Mesothelial cell of epicardium (in vitro differentiated cells): ENCODE measurements at regions not wholly inside any gene's neighbourhood (a gene's known extent, or its start where the extent isn't known, plus 50 kb on each side); places are given as distances from the start of the nearest gene placed in this dataset.

ENCODE experiments used
- DNase-seq, 2 experiments: peaks; one replicate each; pipeline ENCODE4 v3.0.0; 2021; ENCODE audit warnings: low spot score in 2 of 2; ENCODE audit not compliant: unreplicated experiment in 2 of 2
- H3K27ac Mint-ChIP-seq: 2 replicates; pipeline ENCODE4 v1.8.0; 2021; ENCODE audit warnings: mixed read lengths
- H3K27me3 Mint-ChIP-seq: 2 replicates; pipeline ENCODE4 v1.8.0; 2021; ENCODE audit warnings: low read depth, mixed read lengths
- H3K36me3 Mint-ChIP-seq: 2 replicates; pipeline ENCODE4 v1.8.0; 2021; ENCODE audit warnings: mixed read lengths
- H3K4me1 Mint-ChIP-seq: 2 replicates; pipeline ENCODE4 v1.8.0; 2021; ENCODE audit warnings: mixed read lengths
- H3K4me3 Mint-ChIP-seq: 2 replicates; pipeline ENCODE4 v1.8.0; 2021; ENCODE audit warnings: mild to moderate bottlenecking, moderate library complexity, mixed read lengths
- H3K9me3 Mint-ChIP-seq: 2 replicates; pipeline ENCODE4 v1.8.0; 2021; ENCODE audit warnings: mixed read lengths
- TF ChIP-seq, protein P1 (sequence below): fragments of 200-600 bp; sonication (generic); IDR thresholded peaks from one replicate; pipeline ENCODE4 v1.5.0; 2021; ENCODE audit warnings: antibody characterized with exemption; ENCODE audit not compliant: unreplicated experiment

DNA sequence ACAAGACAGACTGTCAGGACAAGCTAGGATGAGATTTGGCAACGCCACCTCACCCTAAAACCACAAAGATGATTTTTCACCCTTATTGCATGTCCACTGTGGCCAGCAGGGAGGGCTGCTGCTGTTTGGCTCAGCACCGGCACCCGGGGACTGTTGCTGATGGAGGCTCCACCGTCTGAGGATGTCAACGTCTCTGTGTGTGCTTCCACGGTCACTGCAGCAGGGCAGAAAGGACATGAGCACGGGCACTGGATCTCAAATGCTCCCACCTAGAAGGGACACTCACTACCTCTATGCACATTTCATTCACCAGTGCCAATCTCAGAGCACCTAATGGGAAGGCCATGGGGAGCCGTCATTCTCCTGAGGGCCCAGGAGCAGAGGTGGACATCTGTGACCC is 599.6 kb downstream of the PTPRU start:
- Mint-ChIP-seq H3K27me3 (peaks cover 35% of the 10 kb centered on the region), H3K4me1 (no peaks in the 10 kb centered on the region), H3K36me3 (no peaks in the 10 kb centered on the region), H3K4me3 (no peak overlapping the region), H3K27ac (no peak overlapping the region), H3K9me3 (no peaks in the 10 kb centered on the region)
- DNase-seq: no peak
- TF ChIP-seq, protein P1, sequence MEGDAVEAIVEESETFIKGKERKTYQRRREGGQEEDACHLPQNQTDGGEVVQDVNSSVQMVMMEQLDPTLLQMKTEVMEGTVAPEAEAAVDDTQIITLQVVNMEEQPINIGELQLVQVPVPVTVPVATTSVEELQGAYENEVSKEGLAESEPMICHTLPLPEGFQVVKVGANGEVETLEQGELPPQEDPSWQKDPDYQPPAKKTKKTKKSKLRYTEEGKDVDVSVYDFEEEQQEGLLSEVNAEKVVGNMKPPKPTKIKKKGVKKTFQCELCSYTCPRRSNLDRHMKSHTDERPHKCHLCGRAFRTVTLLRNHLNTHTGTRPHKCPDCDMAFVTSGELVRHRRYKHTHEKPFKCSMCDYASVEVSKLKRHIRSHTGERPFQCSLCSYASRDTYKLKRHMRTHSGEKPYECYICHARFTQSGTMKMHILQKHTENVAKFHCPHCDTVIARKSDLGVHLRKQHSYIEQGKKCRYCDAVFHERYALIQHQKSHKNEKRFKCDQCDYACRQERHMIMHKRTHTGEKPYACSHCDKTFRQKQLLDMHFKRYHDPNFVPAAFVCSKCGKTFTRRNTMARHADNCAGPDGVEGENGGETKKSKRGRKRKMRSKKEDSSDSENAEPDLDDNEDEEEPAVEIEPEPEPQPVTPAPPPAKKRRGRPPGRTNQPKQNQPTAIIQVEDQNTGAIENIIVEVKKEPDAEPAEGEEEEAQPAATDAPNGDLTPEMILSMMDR: no peak

- Mint-ChIP-seq H3K27ac (no peak overlapping the region), H3K4me3 (no peak overlapping the region), H3K4me1 (no peaks in the 10 kb centered on the region), H3K36me3 (no peaks in the 10 kb centered on the region), H3K27me3 (peaks cover 37% of the 10 kb centered on the region), H3K9me3 (no peaks in the 10 kb centered on the region)
- TF ChIP-seq, protein P1: no peak
- no peak for DNase-seq
Observed at GRCh38 chr1:29835406-29835805, 599.1 kb downstream of the PTPRU start.

DNA sequence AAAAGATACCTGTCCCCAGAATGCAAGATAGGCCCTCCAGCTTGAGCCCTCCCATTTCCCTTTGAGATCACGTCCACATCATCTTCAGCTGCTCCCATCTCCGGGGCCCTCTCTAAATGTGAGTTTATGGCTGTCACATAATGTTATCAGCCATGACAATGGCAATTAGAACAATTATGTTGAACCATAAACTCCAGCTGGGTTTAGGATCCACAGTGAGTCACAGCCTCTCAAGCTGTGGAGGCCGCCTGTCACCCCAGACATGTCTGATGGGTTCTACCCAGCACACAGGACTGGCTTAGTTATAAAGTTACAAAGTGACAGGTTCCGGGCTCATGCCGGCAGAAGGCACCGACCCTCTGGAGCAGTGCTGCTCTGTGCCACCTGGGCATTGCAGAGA is 597.3 kb downstream of the PTPRU start:
- Mint-ChIP-seq H3K36me3 (no peaks in the 10 kb centered on the region), H3K27me3 (peaks cover 42% of the 10 kb centered on the region), H3K4me3 (no peak overlapping the region), H3K27ac (no peak overlapping the region), H3K9me3 (no peaks in the 10 kb centered on the region), H3K4me1 (no peaks in the 10 kb centered on the region)
- no peak for DNase-seq
- TF ChIP-seq, protein P1: no peak

DNA sequence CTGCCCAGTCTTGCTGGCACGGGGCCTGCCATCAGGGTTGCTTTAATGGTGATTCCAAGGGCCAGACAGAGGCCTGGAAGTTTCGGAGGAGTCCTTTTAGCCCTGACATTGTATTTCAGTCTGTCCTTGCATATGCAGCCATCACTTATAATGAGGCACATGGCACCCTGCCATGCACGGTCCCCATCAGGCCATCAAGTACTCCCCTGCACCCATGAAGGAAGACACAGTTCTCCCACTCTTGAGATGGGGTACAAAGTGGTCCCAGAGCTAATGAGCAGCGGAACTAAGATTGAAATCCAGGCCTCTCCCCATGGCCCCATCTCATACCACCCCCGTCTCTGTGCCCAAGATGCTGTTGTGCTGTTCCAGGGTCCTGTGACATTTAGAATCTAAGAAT is 596.6 kb downstream of the PTPRU start:
- H3K9me3 Mint-ChIP-seq: no peaks in the 10 kb centered on the region
- no peaks in the 10 kb centered on the region for H3K36me3 Mint-ChIP-seq
- peaks cover 39% of the 10 kb centered on the region for H3K27me3 Mint-ChIP-seq
- no peak for DNase-seq
- H3K27ac Mint-ChIP-seq: no peak overlapping the region
- TF ChIP-seq, protein P1: no peak
- H3K4me3 Mint-ChIP-seq: no peak overlapping the region
- H3K4me1 Mint-ChIP-seq: no peaks in the 10 kb centered on the region

DNA sequence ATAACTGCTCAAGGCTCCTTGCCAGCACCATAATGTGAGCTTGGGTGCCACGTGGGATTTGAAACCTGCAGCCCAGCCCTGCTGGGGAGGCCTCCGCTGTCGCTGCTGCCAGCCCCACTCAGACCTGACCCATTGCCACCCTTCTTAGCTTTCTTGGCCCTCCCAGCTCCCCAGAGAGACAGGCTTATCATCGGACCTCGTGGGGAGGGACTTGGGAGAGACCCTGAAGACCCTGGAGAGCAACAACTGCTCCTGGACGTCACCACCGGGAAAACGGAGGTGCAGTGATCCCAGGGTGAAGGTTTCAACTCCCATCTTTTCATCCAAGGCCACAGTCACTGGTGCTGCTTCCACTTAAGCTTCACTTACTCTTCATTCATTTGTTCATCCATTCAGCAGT is 596.1 kb downstream of the PTPRU start:
- Mint-ChIP-seq H3K36me3 (no peaks in the 10 kb centered on the region), H3K27ac (no peak overlapping the region), H3K4me3 (no peak overlapping the region), H3K9me3 (no peaks in the 10 kb centered on the region), H3K4me1 (no peaks in the 10 kb centered on the region), H3K27me3 (peaks cover 39% of the 10 kb centered on the region)
- no peak for DNase-seq
- TF ChIP-seq, protein P1: no peak

DNA sequence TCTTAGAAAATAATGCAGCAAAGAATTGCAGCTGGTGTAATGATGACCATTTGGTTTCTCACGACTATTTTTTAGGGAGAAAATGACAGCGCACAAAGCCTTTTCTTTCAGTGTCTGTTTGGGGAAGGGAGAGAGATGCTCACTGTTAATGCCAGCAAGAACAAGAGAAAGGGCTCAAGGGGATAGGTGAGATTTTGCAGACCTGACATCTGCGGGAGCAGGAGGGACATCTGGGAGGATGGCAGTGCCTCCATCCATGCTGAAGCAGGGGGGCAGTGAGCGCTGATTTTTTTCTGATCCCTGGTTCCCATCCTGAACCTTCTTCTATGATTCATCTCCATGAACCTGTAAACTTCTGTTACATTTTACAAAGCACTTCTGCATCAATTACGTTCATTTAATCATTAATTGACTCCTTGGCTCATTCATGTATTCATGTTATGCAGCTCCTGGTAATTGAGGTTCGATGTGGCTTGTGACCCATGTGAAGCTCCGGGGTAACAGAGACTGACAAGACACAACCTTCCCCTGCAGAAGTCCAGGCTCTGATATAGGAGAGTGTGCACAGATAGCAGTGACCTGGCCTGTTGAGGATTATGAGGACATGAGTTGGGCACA is 595.3 kb downstream of the PTPRU start:
- Mint-ChIP-seq H3K36me3 (no peaks in the 10 kb centered on the region), H3K27me3 (peaks cover 40% of the 10 kb centered on the region)
- no peak for DNase-seq

More for the DNA sequence above, 595.3 kb downstream of the PTPRU start:
- H3K27ac Mint-ChIP-seq: no peak overlapping the region
- no peaks in the 10 kb centered on the region for H3K4me1 Mint-ChIP-seq
- no peaks in the 10 kb centered on the region for H3K9me3 Mint-ChIP-seq
- TF ChIP-seq, protein P1: no peak
- H3K4me3 Mint-ChIP-seq: no peak overlapping the region
